HG03060 (cell line): ENCODE measurements at regions not wholly inside any gene's neighbourhood (a gene's known extent, or its start where the extent isn't known, plus 50 kb on each side); places are given as distances from the start of the nearest gene placed in this dataset.

Experiments used
- ATAC-seq: cut with Tn5 transposase; IDR thresholded peaks from one replicate; pipeline ENCODE4 v1.9.1; 2021; ENCODE audit warnings: low read depth, moderate number of reproducible peaks; ENCODE audit not compliant: unreplicated experiment

DNA sequence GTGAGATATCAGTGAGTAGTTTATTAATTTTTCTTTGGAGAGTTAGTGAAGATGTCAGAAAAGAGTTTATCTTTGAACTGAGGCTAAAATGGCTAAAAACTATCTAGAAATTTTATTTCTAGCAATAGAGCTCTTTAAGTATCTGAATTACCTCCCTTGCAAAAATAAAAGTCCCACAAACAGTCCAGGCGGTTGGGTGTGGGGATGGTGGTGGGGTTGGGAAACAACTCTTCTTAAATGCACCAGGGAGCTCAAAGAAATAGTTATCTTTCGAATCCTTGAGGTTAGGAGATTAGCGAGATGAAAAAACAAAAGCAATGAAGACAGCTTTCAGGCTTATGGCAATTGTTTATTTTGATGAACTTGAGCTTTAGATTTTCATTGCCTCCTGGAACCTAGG lies 1299.1 kb upstream of the ADGRB3 start:
- no peak for ATAC-seq

DNA sequence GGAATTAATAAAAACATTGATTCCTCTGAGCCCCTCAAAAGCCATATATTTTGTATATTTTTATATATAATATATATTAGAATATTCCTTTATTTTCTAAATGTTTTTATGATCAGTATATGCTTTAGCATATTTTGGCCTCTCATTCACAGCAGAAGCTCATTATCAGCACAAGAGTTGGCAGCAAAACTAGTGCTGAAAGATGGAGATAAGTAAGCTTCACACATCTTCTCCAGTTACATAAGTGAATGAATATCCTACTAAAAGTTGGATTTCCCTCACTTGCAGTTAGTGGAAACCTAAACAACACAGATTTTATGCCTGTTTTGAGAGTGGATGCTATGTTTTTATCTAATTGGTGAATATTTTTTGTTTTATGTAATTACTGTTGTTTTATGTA lies 1303.8 kb upstream of the ADGRB3 start:
- ATAC-seq: no peak

DNA sequence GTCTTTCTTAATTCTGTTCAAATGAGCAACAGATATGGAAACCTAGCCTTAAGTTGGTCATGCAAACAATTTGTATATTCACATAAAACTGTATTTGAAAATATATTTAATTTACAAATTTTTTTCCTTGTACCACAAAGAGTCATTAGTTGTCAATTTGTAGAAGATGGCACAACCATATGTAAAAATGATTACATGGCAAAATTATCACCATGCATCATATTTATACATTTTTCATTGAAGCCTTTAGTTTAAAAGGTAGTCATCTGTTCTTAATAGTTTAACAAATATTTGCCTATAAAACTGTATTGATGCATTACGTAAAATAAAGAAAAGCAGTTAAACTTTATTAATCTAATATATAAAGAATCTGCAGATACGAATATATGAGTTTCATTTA lies 1306.8 kb upstream of the ADGRB3 start:
- ATAC-seq: no peak

- no peak for ATAC-seq
These were observed 1334.5 kb upstream of the ADGRB3 start for GRCh38 chr6:67300430-67301040.

DNA sequence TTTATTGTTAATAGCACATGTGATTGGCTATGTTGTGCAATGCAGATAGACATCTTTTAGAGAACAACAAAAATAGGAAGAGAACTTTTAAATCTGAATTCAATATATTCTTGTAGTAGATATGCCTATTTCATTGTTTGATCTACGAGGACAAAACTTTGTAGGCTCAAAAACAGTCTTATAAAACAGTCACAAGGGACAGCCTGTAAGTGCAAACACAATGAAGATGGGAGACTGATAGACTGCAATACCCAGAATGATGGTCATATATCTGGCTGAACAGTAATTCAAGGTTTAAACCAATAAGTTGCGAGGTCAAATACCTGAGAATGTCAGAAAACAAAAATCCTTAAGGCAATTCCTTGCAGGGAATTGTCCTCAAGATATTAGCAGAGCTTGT lies 1342.9 kb upstream of the ADGRB3 start:
- ATAC-seq: no peak

GRCh38 chr6:67287566-67287965 lies 1347.5 kb upstream of the ADGRB3 start:
- ATAC-seq: no peak

DNA sequence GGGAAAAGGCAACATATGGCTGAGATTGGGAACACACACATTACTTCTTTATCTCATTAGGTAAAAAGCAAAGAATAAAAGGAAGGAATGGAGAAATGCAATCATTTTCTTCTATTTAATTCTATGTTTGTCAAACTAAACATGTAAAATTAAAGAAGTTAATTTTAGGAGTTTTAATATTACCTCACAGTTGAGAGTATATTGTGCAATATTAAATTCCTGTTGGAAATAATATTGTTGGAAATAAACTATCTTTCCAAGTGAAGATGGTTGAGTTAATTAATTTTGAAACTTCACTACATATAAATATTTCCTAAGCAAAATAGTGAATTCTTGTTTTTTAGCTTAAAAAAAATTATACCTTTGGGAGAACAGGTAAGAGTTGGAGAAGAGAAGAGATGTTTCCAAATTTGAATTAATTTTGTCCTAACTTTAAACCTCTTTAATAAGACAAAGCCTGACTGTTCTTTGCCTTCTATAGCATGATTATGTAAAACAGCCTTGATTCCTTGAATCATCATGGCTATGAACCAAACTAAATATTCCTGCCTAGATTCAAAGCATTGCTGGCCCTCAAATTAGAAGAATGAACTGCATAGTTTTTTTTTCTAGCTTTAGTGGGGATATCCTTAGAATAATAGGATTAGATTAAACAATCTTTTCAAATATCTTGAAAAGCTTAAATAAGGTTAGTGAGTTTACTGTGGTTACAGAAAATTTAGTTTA lies 1349.1 kb upstream of the ADGRB3 start:
- no peak for ATAC-seq

- no peak for ATAC-seq
These were observed 1357.8 kb upstream of the ADGRB3 start for GRCh38 chr6:67277312-67277711.

DNA sequence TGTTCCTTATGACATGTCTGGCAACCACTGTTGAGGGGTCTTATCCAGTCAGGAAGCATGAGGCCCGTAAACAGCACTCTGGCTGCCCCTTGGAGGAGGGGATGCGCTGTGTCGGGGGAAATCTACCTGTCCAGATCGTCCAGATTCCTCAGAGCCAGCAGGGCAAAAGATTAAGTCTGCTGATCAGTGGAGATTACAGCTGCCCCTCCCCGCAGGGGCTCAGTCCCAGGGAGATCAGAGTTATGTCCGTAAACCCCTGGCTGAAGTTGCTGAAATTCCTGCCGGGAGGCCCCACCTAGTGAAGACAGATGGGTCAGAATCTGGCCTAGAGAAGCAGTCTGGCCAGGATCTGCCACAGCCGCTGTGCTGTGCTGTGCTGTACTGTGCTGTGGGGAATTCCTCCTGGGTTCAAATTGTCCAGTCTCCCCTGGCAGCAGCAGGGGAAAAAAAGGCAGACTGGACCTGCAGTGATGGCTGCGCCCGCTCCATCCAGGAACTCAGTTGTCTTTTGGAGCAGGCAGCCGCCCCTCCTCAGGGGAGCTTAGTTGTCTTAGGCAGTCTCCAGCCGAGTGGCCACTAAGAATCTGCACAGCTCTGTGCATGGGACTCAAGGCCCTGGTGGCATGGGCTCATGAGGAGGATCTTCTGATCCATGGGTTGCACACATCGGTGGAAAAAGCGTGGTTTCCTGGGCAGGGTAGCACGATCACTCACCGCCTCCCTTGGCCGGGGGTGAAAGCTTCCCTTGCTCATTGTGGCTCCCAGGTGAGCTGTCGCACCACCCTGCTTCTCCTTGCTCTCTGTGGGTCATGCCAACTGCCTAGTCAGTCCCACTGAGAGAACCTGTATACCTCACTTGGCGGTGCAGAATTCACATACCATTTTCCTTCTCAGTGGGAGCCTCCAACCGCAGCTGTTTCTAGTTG lies 1368.8 kb upstream of the ADGRB3 start:
- no peak for ATAC-seq

DNA sequence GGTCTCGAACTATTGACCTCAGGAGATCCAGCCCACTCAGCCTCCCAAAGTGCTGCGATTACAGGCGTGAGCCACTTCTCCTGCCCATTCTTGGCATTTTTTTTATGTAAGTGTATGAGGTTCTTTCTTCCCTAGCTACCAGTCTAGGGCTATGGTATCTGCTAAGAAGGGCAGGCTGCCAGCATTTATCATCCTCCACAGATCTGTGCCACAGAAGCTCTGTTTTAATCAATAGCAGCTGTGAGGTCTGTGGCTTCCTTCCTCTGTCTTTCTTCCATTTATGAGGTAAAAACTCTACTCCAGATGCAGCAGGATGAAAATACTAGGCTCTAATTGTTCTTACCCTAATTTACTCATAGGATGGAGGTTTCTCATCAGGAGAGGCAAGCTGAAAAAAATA lies 1382.4 kb upstream of the ADGRB3 start:
- ATAC-seq: no peak

DNA sequence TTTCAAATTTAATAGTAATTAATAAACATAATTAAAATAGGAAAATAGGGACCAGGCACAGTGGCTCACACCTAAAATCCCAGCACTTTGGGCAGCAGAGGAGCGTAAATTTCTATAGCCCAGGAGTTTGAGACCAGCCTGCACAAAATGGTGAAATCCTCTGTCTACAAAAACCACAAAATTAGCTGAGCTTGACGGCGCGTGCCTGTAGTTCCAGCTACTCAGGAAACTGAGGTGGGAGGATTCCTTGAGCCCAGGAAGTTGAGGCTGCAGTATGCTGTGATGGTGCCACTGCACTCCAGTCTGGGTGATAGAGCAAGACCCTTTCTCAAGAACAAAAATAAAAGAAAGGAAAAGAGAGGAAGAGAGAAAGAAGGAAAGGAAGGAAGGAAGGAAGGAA lies 1387.0 kb upstream of the ADGRB3 start:
- no peak for ATAC-seq

GRCh38 chr6:67244037-67244436 lies 1391.0 kb upstream of the ADGRB3 start:
- no peak for ATAC-seq

- no peak for ATAC-seq
These were observed 1397.8 kb upstream of the ADGRB3 start for GRCh38 chr6:67237277-67237676.

DNA sequence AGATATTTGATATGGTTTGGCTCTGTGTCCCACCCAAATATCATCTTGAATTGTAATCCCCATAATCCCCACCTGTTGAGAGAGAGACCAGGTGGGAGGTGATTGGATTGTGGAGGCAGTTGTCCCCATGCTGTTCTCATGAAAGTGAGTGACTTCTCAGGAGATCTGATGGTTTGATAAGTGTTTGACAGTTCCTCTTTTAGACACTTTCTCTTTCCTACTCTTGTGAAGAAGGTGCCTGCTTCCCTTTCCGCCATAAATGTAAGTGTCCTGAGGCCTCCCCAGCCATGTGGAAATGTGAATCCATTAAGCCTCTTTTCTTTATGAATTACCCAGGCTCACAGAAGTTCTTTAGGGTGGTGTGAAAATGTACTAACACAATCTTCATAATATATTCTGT lies 1404.0 kb upstream of the ADGRB3 start:
- ATAC-seq: no peak

DNA sequence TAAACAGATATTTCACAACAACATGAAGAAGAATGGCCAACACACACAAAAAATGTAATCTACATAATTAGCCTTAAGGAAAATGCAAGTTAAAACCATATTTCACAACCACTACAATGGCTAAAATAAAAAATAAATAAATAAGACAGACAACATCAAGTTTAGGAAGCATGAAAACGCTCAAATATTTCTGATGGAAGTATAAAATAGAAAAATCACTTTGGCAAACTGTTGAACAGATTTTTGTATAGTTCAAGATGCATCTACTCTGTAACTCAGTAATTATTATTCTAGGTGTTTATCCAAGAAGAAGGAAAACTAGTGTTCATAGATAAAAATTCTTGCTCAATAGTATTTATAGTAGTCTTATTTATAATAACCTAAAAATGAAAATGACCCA lies 1410.1 kb upstream of the ADGRB3 start:
- no peak for ATAC-seq

GRCh38 chr6:67221226-67221625 lies 1413.9 kb upstream of the ADGRB3 start:
- ATAC-seq: no peak

- no peak for ATAC-seq
These were observed 1415.7 kb upstream of the ADGRB3 start for GRCh38 chr6:67219346-67219745.

- ATAC-seq: no peak
These were observed 1422.5 kb upstream of the ADGRB3 start for GRCh38 chr6:67212584-67212983.

DNA sequence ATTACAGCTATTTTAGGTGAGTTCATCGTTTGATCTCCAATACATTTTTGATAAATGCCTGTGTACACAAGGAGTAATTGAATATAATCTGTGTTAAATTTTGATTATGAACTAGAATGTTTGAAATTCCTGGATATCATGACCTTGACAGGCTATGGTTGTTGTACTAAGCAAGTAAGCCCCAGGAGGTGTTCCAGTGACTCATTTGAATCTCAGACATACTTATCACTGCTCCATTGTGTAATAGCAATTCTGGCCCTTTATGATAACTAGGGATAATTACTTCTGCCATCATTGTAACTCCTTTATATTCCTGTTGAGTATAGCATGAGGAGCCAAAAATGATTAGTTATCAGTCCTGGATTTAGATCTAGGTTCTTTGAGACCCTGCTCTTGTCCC lies 1424.6 kb upstream of the ADGRB3 start:
- ATAC-seq: no peak

- ATAC-seq: no peak
These were observed 1433.5 kb upstream of the ADGRB3 start for GRCh38 chr6:67201563-67201962.

DNA sequence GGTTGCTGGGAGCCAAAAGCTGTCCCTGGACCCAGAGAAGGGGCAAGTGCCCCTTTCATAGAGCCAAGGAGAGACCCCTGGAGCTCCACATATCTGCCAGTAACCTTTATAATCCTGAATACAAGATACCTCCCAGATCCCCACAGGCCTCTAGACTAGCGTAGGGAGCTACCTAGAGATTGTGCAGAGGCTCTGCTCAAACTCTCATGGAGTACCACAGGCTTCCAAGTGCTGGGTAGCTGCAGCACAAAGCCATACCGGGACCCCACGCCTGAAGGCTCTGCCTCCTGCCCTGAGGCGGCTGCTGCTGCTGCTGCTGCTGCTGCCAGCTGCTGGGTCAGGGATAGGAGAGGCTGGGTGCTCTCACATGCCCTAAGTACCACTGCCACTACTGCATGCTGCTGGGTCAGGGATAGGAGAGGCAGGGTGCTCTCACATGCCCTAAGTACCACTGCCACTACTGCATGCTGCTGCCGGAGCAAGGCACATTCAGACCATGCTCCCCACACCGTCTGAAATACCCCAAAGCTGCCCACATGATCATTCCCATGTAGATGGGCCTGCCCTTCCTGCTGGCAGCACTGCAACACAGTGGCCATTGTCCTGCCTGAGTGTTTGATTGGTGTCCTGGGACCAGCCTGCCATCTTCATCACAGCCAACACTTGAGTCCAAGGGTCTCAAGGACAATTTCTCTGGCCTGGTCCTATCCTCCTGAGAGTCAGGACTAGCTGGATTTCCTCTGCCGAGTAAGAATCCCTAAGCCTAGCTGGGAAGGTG lies 1434.3 kb upstream of the ADGRB3 start:
- ATAC-seq: no peak
